ENCODE measurements at regions not wholly inside any gene's neighbourhood (a gene's known extent, or its start where the extent isn't known, plus 50 kb on each side); places are given as distances from the start of the nearest gene placed in this dataset.

DNA sequence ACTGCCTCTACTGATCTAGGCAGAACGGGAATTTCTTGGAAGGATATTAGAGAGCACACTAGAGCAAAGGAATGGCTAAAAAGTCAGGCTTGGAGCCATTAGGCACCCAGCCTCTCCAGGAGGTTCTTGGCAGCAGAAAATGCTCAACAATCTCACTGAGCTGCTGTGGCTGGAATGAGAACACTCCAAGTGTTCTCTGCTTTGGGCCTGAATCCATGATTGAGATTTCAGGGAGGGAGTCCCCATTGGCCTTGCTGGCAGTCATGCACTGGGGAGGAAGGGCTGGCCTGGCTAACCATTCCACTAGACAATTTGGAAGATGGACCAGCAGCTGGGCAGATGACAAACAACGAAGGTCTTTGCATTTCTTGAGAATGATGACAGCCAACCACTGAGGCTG lies 362.6 kb downstream of the SHQ1 start (continued):
- TF ChIP-seq, protein P1, sequence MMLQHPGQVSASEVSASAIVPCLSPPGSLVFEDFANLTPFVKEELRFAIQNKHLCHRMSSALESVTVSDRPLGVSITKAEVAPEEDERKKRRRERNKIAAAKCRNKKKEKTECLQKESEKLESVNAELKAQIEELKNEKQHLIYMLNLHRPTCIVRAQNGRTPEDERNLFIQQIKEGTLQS (IDR thresholded peaks at IDR 0.05; ENCODE audit: insufficient read depth, low read depth, low read length), result no peak
- TF ChIP-seq TAF1 (IDR thresholded peaks at IDR 0.05; ENCODE audit: low read depth, low read length) (no peak), GTF2F1 (IDR thresholded peaks at IDR 0.05; ENCODE audit: borderline replicate concordance, low read depth, low read length) (no peak), SIX5 (IDR thresholded peaks at IDR 0.05; ENCODE audit: low read depth, low read length) (no peak), JUND (IDR thresholded peaks at IDR 0.05; ENCODE audit: low read length) (no peak)

All from H1 (cell line).